Spleen (tissue), 11 donors: ENCODE measurements at regions not wholly inside any gene's neighbourhood (a gene's known extent, or its start where the extent isn't known, plus 50 kb on each side); places are given as distances from the start of the nearest gene placed in this dataset.

ENCODE experiments used
- DNase-seq: peaks from one replicate; pipeline ENCODE4 v3.0.0-alpha.2; 2020
- H3K27ac ChIP-seq, 8 donors: fragments of 200-600 bp; sonication (generic) in 7 of 8; 1 replicate in 4 of 8; 2 replicates in 4 of 8; pipeline versions ENCODE4 v1.5.0 to v1.8.0; 2016 to 2021; ENCODE audit warnings: inconsistent platforms in 4 of 8, mild to moderate bottlenecking in 4 of 8, moderate library complexity in 1 of 8
- H3K27me3 ChIP-seq, 7 donors: fragments of 200-600 bp; sonication (generic) in 6 of 7; replicated peaks in 1 of 7; 1 replicate in 4 of 7; 2 replicates in 3 of 7; pipeline versions ENCODE4 v1.5.0 to v1.8.0; 2016 to 2021; ENCODE audit warnings: inconsistent platforms in 3 of 7, mild to moderate bottlenecking in 1 of 7
- H3K36me3 ChIP-seq, 6 donors: fragments of 200-600 bp; sonication (generic) in 5 of 6; 1 replicate in 4 of 6; 2 replicates in 2 of 6; pipeline versions ENCODE4 v1.5.0 to v1.8.0; 2016 to 2021; ENCODE audit warnings: inconsistent platforms in 2 of 6
- H3K4me1 ChIP-seq, 6 donors: fragments of 200-600 bp; sonication (generic) in 5 of 6; 1 replicate in 3 of 6; 2 replicates in 3 of 6; pipeline versions ENCODE4 v1.5.0 to v1.8.0; 2016 to 2021; ENCODE audit warnings: inconsistent platforms in 3 of 6
- H3K4me3 ChIP-seq, 8 donors: fragments of 200-600 bp; sonication (generic) in 7 of 8; 1 replicate in 4 of 8; 2 replicates in 4 of 8; pipeline versions ENCODE4 v1.5.0 to v1.8.0; 2016 to 2021; ENCODE audit warnings: inconsistent platforms in 4 of 8, mild to moderate bottlenecking in 4 of 8, moderate library complexity in 2 of 8
- H3K9me3 ChIP-seq, 8 donors: fragments of 200-600 bp; sonication (generic) in 7 of 8; 1 replicate in 4 of 8; 2 replicates in 4 of 8; pipeline versions ENCODE4 v1.5.0 to v1.8.0; 2016 to 2021; ENCODE audit warnings: inconsistent platforms in 4 of 8
- POLR2A ChIP-seq, 3 donors: fragments of 450-650 bp; IDR thresholded peaks; one replicate each; pipeline ENCODE4 v1.5.1; 2017; ENCODE audit warnings: antibody characterized with exemption in 3 of 3, mild to moderate bottlenecking in 1 of 3
- POLR2AphosphoS5 ChIP-seq, 3 donors: sonication (generic); formaldehyde crosslinking; IDR thresholded peaks; one replicate each; pipeline ENCODE4 v1.5.1; 2017; ENCODE audit warnings: antibody characterized with exemption in 3 of 3
- WGBS, 5 donors: extraction: QIAGEN DNeasy Blood & Tissue Kit in 3 of 5; methylation state at CpG; one replicate each; pipeline versions ENCODE4 v1.1.5 to v1.1.7; 2013 to 2018; 5-methylcytosine and 5-hydroxymethylcytosine counted together
- intact Hi-C: fragments of 100-400 bp; cut with DNase I; formaldehyde crosslinking; loops from one replicate; pipeline ENCODE4 v1.15.0; 2023; ENCODE audit warnings: low total_unique reads
- TF ChIP-seq, protein P1 (sequence below), 11 experiments: fragments of 200-600 bp in 7 of 11; fragments of 450-650 bp in 4 of 11; sonication (generic) in 4 of 11; IDR thresholded peaks in 8 of 11; conservative IDR thresholded peaks in 3 of 11; 1 replicate in 7 of 11; 2 replicates in 4 of 11; pipeline versions ENCODE4 v1.4.0 to v1.8.0; 2016 to 2021; ENCODE audit warnings: antibody characterized with exemption in 11 of 11, inconsistent platforms in 4 of 11, mild to moderate bottlenecking in 1 of 11
- donor health status: healthy with polysubstance abuse.
- donor health status: DM: no; HTN: no; CAD: no; lungs with moderate emphysema.
- donor health status: DM: no; HTN: no; CAD: no.
- donor health status: Bipolar disorder and iron deficiency.
- donor health status: healthy.
- donor health status: DM: no; HTN: no; CAD: no.
- donor health status: DM: yes; HTN: yes; CAD: no.

GRCh38 chr10:90462749-90463470, 394.9 kb downstream of the HTR7 start:
- intact Hi-C loops = no loop called here
- Histone ChIP-seq H3K9me3 (no peaks in the 10 kb centered on the region), H3K36me3 (no peaks in the 10 kb centered on the region), H3K4me3 (no peak overlapping the region), H3K4me1 (no peaks in the 10 kb centered on the region), H3K27ac (no peak overlapping the region), H3K27me3 (peaks cover 0 to 5% (median 0%) of the 10 kb centered on the region in 7 donors)
- DNase-seq = no peak
- WGBS, 5 donors = 86 to 96% (median 91%) methylated on average over 2 of the region's 2 CpGs
- TF ChIP-seq POLR2AphosphoS5 (IDR thresholded peaks at IDR 0.05) (no peak), POLR2A (IDR thresholded peaks at IDR 0.05) (no peak)
- TF ChIP-seq, protein P1, sequence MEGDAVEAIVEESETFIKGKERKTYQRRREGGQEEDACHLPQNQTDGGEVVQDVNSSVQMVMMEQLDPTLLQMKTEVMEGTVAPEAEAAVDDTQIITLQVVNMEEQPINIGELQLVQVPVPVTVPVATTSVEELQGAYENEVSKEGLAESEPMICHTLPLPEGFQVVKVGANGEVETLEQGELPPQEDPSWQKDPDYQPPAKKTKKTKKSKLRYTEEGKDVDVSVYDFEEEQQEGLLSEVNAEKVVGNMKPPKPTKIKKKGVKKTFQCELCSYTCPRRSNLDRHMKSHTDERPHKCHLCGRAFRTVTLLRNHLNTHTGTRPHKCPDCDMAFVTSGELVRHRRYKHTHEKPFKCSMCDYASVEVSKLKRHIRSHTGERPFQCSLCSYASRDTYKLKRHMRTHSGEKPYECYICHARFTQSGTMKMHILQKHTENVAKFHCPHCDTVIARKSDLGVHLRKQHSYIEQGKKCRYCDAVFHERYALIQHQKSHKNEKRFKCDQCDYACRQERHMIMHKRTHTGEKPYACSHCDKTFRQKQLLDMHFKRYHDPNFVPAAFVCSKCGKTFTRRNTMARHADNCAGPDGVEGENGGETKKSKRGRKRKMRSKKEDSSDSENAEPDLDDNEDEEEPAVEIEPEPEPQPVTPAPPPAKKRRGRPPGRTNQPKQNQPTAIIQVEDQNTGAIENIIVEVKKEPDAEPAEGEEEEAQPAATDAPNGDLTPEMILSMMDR (IDR thresholded peaks at IDR 0.05 in 8 of 11, conservative IDR thresholded peaks at IDR 0.05 in 3 of 11) = no peak

DNA sequence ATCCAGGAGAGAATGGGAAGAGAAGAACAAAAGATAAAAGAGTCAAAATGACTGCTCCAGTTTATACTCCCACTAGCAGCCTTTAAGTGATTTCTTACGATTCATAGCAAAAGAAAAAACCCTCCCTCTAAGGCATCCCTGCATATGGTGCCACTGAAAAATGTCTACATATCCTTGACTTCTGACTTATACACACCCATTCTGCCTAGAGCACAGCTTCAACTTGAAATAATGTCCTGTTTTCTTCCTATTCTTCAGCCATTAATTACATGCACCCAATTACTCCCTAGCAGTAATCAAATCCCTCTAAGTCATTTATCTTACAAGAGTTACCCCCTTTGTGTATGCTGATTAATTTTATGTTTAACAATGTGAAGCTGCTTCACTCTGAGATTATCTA, 393.5 kb downstream of the HTR7 start:
- Histone ChIP-seq H3K36me3 (no peaks in the 10 kb centered on the region), H3K9me3 (no peaks in the 10 kb centered on the region), H3K27me3 (no peaks in the 10 kb centered on the region), H3K27ac (no peak overlapping the region), H3K4me3 (no peak overlapping the region), H3K4me1 (no peaks in the 10 kb centered on the region)
- no peak for DNase-seq
- 55 to 91% (median 80%) methylated on average over 1 of the region's 1 CpG for WGBS, 5 donors
- intact Hi-C loops = no loop called here
- TF ChIP-seq POLR2AphosphoS5 (IDR thresholded peaks at IDR 0.05) (no peak), POLR2A (IDR thresholded peaks at IDR 0.05) (no peak)

DNA sequence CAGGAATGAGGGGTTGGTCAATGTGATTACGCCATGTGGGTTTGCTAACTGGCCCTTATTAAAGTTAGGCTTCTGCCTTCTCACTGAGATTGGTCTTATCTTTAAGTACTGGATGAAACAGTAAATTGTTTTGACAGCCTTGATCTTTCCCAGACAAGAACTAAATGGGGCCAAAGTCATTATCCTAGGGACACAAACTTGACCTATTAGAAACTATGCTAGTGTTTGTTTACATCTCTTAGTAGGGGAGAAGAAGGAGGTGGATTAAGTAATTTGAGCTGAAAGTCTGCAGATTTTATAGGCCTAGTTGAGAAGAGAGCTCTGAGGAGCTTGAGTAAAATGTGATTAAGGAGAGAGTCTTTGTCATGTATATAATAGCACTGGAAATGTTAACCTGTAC, 386.9 kb downstream of the HTR7 start:
- no peak for DNase-seq
- TF ChIP-seq POLR2AphosphoS5 (IDR thresholded peaks at IDR 0.05) (no peak), POLR2A (IDR thresholded peaks at IDR 0.05) (no peak)
- TF ChIP-seq, protein P1 (IDR thresholded peaks at IDR 0.05 in 8 of 11, conservative IDR thresholded peaks at IDR 0.05 in 3 of 11) = no peak

GRCh38 chr10:90480466-90480865, 377.4 kb downstream of the HTR7 start:
- peaks cover 0 to 4% (median 0%) of the 10 kb centered on the region in 8 donors for H3K9me3 ChIP-seq
- no peaks in the 10 kb centered on the region for H3K4me1 ChIP-seq
- no peaks in the 10 kb centered on the region for H3K36me3 ChIP-seq
- TF ChIP-seq POLR2A (IDR thresholded peaks at IDR 0.05) (no peak), POLR2AphosphoS5 (IDR thresholded peaks at IDR 0.05) (no peak)
- TF ChIP-seq, protein P1 (IDR thresholded peaks at IDR 0.05 in 8 of 11, conservative IDR thresholded peaks at IDR 0.05 in 3 of 11) = no peak
- intact Hi-C loops = no loop called here
- no peak for DNase-seq
- H3K27me3 ChIP-seq = no peaks in the 10 kb centered on the region
- H3K4me3 ChIP-seq = no peak overlapping the region
- H3K27ac ChIP-seq = no peak overlapping the region

More for the DNA sequence above, 386.9 kb downstream of the HTR7 start:
- H3K4me1 ChIP-seq = no peaks in the 10 kb centered on the region
- H3K27me3 ChIP-seq = no peaks in the 10 kb centered on the region
- H3K9me3 ChIP-seq = peaks cover 0 to 26% (median 8%) of the 10 kb centered on the region in 8 donors
- no peaks in the 10 kb centered on the region for H3K36me3 ChIP-seq
- H3K4me3 ChIP-seq = no peak overlapping the region
- intact Hi-C loops = no loop called here
- WGBS, 5 donors = 74 to 85% (median 77%) methylated on average over 1 of the region's 1 CpG
- H3K27ac ChIP-seq = no peak overlapping the region
